Ovary (tissue), 3 donors: ENCODE measurements at regions not wholly inside any gene's neighbourhood (a gene's known extent, or its start where the extent isn't known, plus 50 kb on each side); places are given as distances from the start of the nearest gene placed in this dataset.

ENCODE experiments used
- CTCF ChIP-seq, 3 donors: fragments of 450-650 bp in 2 of 3; fragments of 200-600 bp in 1 of 3; IDR thresholded peaks; one replicate each; pipeline versions ENCODE4 v1.5.1 to v1.8.0; 2016 to 2022; ENCODE audit warnings: antibody characterized with exemption in 3 of 3, mild to moderate bottlenecking in 1 of 3
- EP300 ChIP-seq: sonication (generic); formaldehyde crosslinking; IDR thresholded peaks from one replicate; pipeline ENCODE4 v1.6.1; 2017; ENCODE audit warnings: antibody characterized with exemption
- donor health status: DM: no; HTN: no; CAD: no.

DNA sequence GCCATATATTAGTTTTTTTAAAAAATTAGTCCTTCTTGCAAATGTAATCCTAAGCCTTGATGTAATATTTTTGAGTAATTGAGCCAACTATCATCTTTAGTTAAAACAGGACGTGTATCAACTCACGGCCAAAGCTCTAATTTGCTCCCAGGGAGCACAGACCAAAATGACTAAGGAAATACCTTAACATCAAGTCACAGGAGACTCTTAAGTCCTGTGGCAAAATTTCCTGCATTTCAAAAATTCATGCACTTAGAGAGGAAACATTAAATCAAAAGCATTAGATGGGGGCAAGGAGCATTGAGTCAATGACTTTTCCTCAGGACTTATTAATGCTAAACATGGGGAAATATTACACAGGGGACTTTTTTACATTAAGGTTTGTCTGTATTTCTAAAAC, 276.0 kb downstream of the MFSD1 start:
- TF ChIP-seq CTCF (IDR thresholded peaks at IDR 0.05) (no peak), EP300 (no peak)
